Ovary (tissue), 7 donors: ENCODE measurements at regions not wholly inside any gene's neighbourhood (a gene's known extent, or its start where the extent isn't known, plus 50 kb on each side); places are given as distances from the start of the nearest gene placed in this dataset.

Experiments
- DNase-seq, 5 donors: peaks; one replicate each; pipeline ENCODE4 v3.0.0-alpha.2; 2019 to 2020
- H3K27ac ChIP-seq, 2 donors: fragments of 200-600 bp; one replicate each; pipeline versions ENCODE4 v1.5.1 to v1.8.0; 2019 to 2022
- H3K27me3 ChIP-seq: fragments of 200-600 bp; one replicate; pipeline ENCODE4 v1.8.0; 2022
- H3K36me3 ChIP-seq: fragments of 200-600 bp; sonication (generic); one replicate; pipeline ENCODE4 v1.5.1; 2019
- H3K4me1 ChIP-seq: one replicate; pipeline ENCODE4 v1.8.1; 2013; ENCODE audit warnings: mild to moderate bottlenecking, moderate library complexity; ENCODE audit not compliant: insufficient read depth
- H3K4me3 ChIP-seq: fragments of 200-600 bp; sonication (generic); one replicate; pipeline ENCODE4 v1.5.1; 2017
- H3K9me3 ChIP-seq, 2 donors: fragments of 200-600 bp in 1 of 2; sonication (generic) in 1 of 2; one replicate each; pipeline versions ENCODE4 v1.5.1 to v1.8.1; 2013 to 2019; ENCODE audit warnings: mild to moderate bottlenecking in 1 of 2, moderate library complexity in 1 of 2
- CTCF ChIP-seq, 3 donors: fragments of 450-650 bp in 2 of 3; fragments of 200-600 bp in 1 of 3; IDR thresholded peaks; one replicate each; pipeline versions ENCODE4 v1.5.1 to v1.8.0; 2016 to 2022; ENCODE audit warnings: antibody characterized with exemption in 3 of 3, mild to moderate bottlenecking in 1 of 3
- EP300 ChIP-seq: sonication (generic); formaldehyde crosslinking; IDR thresholded peaks from one replicate; pipeline ENCODE4 v1.6.1; 2017; ENCODE audit warnings: antibody characterized with exemption
- POLR2A ChIP-seq: fragments of 450-650 bp; IDR thresholded peaks from one replicate; pipeline ENCODE4 v1.6.1; 2017; ENCODE audit warnings: antibody characterized with exemption, mild to moderate bottlenecking, moderate library complexity
- WGBS, 3 donors: extraction: QIAGEN DNeasy Blood & Tissue Kit in 1 of 3; methylation state at CpG; one replicate each; pipeline versions ENCODE4 v1.1.5 to v1.1.7; 2013 to 2017; 5-methylcytosine and 5-hydroxymethylcytosine counted together
- intact Hi-C, 4 donors: fragments of 100-400 bp; cut with DNase I; formaldehyde crosslinking; loops; one replicate each; pipeline versions ENCODE4 v1.11.0 to v1.15.1; 2022 to 2023
- donor health status: DM: no; HTN: no; CAD: no; lungs with moderate emphysema.
- donor health status: DM: no; HTN: no; CAD: no.
- donor health status: Bipolar disorder and iron deficiency.
- donor health status: DM: no; HTN: no; CAD: no.
- donor health status: DM: yes; HTN: yes; CAD: no.

- Histone ChIP-seq H3K9me3 (no peaks in the 10 kb centered on the region), H3K4me3 (no peak overlapping the region), H3K36me3 (no peaks in the 10 kb centered on the region), H3K27ac (no peak overlapping the region), H3K4me1 (no peaks in the 10 kb centered on the region), H3K27me3 (no peaks in the 10 kb centered on the region)
- TF ChIP-seq CTCF (IDR thresholded peaks at IDR 0.05) = no peak
- TF ChIP-seq EP300 = no peak
- no peak for TF ChIP-seq POLR2A
- no peak for DNase-seq
- intact Hi-C loops = no loop called here
These were observed 246.5 kb downstream of the HAO1 start for GRCh38 chr20:7693761-7694160.

DNA sequence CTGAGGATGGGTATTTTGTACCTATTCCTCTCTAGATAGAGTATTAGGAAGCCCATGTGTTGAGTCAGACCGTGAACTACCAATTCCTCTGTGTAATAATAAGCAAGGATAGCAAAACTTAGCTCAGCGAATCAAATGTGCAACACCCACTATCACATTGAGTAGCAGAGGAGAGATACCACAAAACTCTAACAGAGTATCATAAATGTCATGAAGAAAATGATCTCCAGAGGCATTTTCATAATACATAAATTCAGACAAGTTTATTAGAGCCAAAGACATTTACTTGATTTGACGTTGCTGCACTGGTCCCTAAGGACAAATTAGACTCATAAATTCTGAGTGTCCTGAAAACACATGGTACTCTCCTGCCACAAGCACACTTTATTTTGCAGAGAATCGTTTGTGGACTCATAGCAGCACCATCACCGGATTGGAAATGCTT lies 245.2 kb downstream of the HAO1 start:
- TF ChIP-seq CTCF (IDR thresholded peaks at IDR 0.05) (no peak), EP300 (no peak), POLR2A (no peak)
- Histone ChIP-seq H3K4me3 (no peak overlapping the region), H3K27ac (no peak overlapping the region), H3K36me3 (no peaks in the 10 kb centered on the region), H3K4me1 (no peaks in the 10 kb centered on the region), H3K27me3 (no peaks in the 10 kb centered on the region), H3K9me3 (no peaks in the 10 kb centered on the region)
- 48 to 52% (median 49%) methylated on average over 5 of the region's 5 CpGs for WGBS, 3 donors
- no peak for DNase-seq
- intact Hi-C loops = no loop called here

DNA sequence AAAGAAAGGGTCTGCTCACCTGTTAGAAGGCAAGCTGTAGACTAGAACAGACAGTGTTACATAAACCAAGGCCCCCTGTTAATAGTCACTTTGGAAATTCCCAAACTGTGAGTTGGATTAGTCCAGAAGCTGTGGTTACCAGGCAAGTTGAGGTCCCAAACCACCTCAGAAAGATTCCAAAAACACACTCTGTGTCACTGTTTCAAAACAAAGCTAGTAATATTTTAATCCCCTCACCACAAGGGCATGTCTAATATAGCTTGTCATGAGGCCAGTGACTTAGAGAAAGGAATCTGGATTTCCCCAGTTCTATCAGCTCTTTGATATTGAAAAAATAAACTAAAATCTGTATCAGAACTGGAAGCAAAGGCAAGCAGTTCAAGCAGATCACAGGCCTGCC lies 244.6 kb downstream of the HAO1 start:
- Histone ChIP-seq H3K9me3 (no peaks in the 10 kb centered on the region), H3K27ac (no peak overlapping the region), H3K4me1 (no peaks in the 10 kb centered on the region), H3K36me3 (no peaks in the 10 kb centered on the region), H3K27me3 (no peaks in the 10 kb centered on the region), H3K4me3 (no peak overlapping the region)
- no peak for DNase-seq
- TF ChIP-seq CTCF (IDR thresholded peaks at IDR 0.05) (no peak), EP300 (no peak), POLR2A (no peak)
- intact Hi-C loops = no loop called here

DNA sequence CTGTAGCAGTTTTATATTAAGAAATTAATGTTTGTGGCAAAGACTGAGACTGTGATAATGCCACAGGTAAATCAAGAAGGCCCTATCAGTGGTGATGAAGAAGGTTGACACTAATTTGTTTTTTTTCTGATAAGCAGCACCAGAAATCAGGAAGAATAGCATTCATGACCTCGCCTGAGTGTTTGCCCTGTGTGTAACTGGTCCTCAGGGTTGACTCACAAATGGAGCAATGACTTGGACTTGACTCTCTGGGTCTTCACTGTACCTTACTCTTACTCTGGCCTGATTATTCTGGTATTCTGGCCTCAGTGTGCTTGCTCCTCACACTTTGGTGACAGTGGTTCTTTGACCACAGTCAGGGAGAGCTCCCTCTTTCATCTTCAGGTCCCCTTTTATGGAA lies 243.9 kb downstream of the HAO1 start:
- Histone ChIP-seq H3K4me1 (no peaks in the 10 kb centered on the region), H3K27ac (no peak overlapping the region), H3K27me3 (no peaks in the 10 kb centered on the region), H3K4me3 (no peak overlapping the region), H3K9me3 (no peaks in the 10 kb centered on the region), H3K36me3 (no peaks in the 10 kb centered on the region)
- intact Hi-C loops = no loop called here
- TF ChIP-seq EP300 = no peak
- TF ChIP-seq CTCF (IDR thresholded peaks at IDR 0.05) = no peak
- no peak for TF ChIP-seq POLR2A
- 30 to 58% (median 33%) methylated on average over 1 of the region's 1 CpG for WGBS, 3 donors
- no peak for DNase-seq

DNA sequence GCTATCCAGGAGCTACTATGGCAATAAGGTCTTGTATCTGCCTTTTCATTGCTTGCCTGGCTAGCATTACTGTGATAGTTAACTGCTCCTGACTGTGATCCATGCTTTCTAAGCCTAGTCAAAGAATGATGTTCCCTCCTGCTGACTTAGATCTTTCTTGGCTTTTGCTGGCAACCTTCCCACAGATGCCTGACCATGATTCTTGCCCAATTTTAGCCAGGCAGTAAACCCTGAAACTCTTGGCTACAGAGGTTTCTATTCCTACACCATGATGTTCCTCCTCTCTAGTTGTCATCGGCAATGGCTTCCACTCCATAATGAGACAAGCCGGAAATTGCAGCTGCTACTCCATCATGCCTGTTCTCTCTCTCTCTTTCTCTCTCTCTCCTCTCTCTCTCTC lies 238.1 kb downstream of the HAO1 start:
- no peak overlapping the region for H3K27ac ChIP-seq
- H3K9me3 ChIP-seq = no peaks in the 10 kb centered on the region
- DNase-seq = no peak
- no peaks in the 10 kb centered on the region for H3K4me1 ChIP-seq
- no peak for TF ChIP-seq EP300
- no peak for TF ChIP-seq CTCF (IDR thresholded peaks at IDR 0.05)
- intact Hi-C loops = no loop called here
- H3K27me3 ChIP-seq = no peaks in the 10 kb centered on the region
- no peaks in the 10 kb centered on the region for H3K36me3 ChIP-seq
- H3K4me3 ChIP-seq = no peak overlapping the region
- 92 to 94% (median 92%) methylated on average over 2 of the region's 2 CpGs for WGBS, 3 donors
